ENCODE measurements at regions not wholly inside any gene's neighbourhood (a gene's known extent, or its start where the extent isn't known, plus 50 kb on each side); places are given as distances from the start of the nearest gene placed in this dataset.

DNA sequence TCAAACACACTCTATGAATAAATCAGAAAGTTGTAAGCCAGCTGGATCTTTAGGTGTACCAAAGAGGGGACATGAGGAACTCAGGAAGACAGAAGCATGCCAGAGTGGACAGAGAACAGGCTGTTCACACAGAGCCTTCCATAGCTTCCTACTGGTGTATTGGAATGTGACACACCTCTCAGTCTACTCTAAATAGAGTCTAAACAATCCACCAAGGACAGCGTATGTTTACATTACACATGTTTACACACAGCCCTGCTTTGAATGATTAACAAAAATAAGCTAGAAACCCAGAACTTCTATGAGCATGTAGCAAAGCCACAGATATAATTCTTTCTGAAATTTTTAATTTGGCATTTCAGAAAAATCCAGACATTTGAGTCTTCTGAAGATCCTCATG is 1279.0 kb upstream of the CDH8 start:
- no peak for DNase-seq
- no peak overlapping the region for H3K4me3 ChIP-seq
- no peaks in the 10 kb centered on the region for H3K27me3 ChIP-seq
- H3K4me1 ChIP-seq: no peaks in the 10 kb centered on the region
- TF ChIP-seq POLR2A (IDR thresholded peaks at IDR 0.05): no peak
- TF ChIP-seq, protein P1, sequence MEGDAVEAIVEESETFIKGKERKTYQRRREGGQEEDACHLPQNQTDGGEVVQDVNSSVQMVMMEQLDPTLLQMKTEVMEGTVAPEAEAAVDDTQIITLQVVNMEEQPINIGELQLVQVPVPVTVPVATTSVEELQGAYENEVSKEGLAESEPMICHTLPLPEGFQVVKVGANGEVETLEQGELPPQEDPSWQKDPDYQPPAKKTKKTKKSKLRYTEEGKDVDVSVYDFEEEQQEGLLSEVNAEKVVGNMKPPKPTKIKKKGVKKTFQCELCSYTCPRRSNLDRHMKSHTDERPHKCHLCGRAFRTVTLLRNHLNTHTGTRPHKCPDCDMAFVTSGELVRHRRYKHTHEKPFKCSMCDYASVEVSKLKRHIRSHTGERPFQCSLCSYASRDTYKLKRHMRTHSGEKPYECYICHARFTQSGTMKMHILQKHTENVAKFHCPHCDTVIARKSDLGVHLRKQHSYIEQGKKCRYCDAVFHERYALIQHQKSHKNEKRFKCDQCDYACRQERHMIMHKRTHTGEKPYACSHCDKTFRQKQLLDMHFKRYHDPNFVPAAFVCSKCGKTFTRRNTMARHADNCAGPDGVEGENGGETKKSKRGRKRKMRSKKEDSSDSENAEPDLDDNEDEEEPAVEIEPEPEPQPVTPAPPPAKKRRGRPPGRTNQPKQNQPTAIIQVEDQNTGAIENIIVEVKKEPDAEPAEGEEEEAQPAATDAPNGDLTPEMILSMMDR (IDR thresholded peaks at IDR 0.05): no peak
- no peak overlapping the region for H3K27ac ChIP-seq
- H3K36me3 ChIP-seq: no peaks in the 10 kb centered on the region
- H3K9me3 ChIP-seq: peaks cover 0 to 5% (median 0%) of the 10 kb centered on the region in 4 donors

DNA sequence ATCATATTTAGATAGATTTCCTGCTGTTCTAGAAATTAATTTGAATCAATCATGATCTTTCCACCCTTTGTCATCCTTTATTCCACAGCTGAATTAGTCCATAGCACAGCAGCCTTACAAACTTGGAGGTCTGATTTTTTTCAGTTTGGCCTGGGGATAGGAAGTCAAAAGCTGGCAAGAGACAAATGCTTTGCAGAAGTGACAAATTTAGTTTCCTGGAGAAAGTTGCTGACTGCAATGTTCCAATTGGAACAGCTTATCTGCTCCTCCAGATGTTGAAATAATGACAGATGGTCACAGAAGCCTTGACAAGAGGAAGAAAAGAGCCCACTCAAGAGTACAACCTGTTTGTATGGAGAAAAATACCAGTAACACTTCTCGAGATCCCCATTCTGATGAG is 1276.1 kb upstream of the CDH8 start:
- TF ChIP-seq, protein P1 (IDR thresholded peaks at IDR 0.05): no peak
- no peak for TF ChIP-seq POLR2A (IDR thresholded peaks at IDR 0.05)
- H3K4me3 ChIP-seq: no peak overlapping the region
- no peak overlapping the region for H3K27ac ChIP-seq
- no peaks in the 10 kb centered on the region for H3K36me3 ChIP-seq
- no peak for DNase-seq
- no peaks in the 10 kb centered on the region for H3K4me1 ChIP-seq
- H3K9me3 ChIP-seq: no peaks in the 10 kb centered on the region
- H3K27me3 ChIP-seq: no peaks in the 10 kb centered on the region

DNA sequence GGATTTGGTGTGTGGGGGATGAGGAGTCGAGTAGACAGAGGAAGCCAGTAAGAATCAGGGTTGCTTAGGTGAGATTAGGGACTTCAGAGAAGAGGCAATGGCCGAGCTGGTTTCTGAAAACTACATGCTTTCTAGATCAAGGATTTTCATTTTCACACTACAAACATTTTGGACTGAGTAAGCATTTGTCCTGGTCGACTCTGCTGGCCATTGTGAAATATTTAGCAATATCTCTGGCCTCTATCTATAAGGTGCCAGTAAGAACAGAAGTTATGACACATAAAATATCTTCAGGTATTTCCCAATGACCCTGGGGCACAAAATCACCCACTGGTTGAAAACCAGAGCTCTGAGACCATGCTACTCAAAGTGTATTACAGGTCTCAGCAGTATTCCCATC is 1275.1 kb upstream of the CDH8 start:
- no peak for DNase-seq
- TF ChIP-seq, protein P1 (IDR thresholded peaks at IDR 0.05): no peak
- Histone ChIP-seq H3K9me3 (no peaks in the 10 kb centered on the region), H3K4me1 (no peaks in the 10 kb centered on the region), H3K4me3 (no peak overlapping the region), H3K27ac (no peak overlapping the region), H3K27me3 (no peaks in the 10 kb centered on the region), H3K36me3 (no peaks in the 10 kb centered on the region)

DNA sequence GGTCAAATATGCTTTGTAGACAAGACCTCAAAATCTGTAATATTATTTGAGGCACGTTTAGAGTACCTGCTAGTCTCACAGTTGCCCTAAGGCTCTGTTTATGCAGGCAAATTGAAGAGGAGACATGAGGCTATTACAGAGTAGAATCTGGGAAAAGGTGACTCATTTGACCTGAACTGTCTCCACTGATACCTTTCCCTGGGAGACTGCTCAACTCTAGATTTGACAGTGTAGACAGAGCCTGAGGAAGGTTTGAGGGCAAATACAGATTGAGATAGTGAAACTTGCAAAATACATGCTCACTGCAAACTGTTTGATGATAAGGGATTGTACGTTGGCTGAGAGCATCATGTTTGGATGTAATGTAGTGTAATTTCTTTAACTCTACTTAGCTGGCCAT is 1266.6 kb upstream of the CDH8 start:
- no peaks in the 10 kb centered on the region for H3K9me3 ChIP-seq
- no peak for TF ChIP-seq POLR2A (IDR thresholded peaks at IDR 0.05)
- TF ChIP-seq, protein P1 (IDR thresholded peaks at IDR 0.05): no peak
- H3K27ac ChIP-seq: no peak overlapping the region
- no peaks in the 10 kb centered on the region for H3K4me1 ChIP-seq
- no peaks in the 10 kb centered on the region for H3K36me3 ChIP-seq
- H3K27me3 ChIP-seq: no peaks in the 10 kb centered on the region
- DNase-seq: no peak
- no peak overlapping the region for H3K4me3 ChIP-seq

DNA sequence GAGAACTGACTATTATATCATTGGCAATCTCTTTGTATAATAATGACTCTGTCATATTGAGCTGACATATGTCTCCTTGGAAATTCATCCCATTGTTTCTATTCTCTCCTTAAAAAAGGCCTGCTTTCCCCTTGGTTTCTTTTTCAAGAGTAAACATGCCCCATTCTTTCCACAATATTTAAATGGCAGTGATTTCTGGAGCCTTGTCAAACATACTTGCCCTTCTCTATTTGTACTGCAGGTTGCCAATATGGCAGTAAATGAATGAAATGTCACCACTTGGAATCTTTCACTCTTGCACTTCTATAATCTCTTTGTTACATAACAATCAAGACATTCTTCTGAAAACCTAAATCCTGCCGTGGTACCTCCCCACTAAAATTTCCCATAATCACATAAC is 1265.1 kb upstream of the CDH8 start:
- TF ChIP-seq POLR2A (IDR thresholded peaks at IDR 0.05): no peak
- TF ChIP-seq, protein P1 (IDR thresholded peaks at IDR 0.05): no peak
- no peak overlapping the region for H3K27ac ChIP-seq

DNA sequence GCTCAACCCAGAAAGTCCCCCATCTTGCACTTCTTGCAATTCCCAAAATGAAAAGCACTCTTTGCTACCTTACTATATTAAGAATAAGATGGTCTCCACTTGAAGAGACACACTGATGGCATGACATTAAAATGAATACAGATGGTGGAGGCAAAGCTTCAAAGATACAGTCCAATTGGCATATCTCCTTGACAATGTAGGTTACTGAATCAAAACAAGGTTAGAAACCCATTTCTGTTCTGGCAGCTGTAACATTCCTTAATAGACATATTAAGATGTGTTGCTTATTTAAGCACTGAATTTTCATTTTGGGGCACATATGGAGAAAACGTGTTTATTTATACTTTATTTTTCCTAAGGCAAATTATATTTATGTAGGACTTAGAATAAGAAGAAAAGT is 1262.8 kb upstream of the CDH8 start:
- Histone ChIP-seq H3K36me3 (no peaks in the 10 kb centered on the region), H3K9me3 (no peaks in the 10 kb centered on the region), H3K4me3 (no peak overlapping the region), H3K27me3 (no peaks in the 10 kb centered on the region), H3K4me1 (no peaks in the 10 kb centered on the region), H3K27ac (no peak overlapping the region)
- TF ChIP-seq, protein P1 (IDR thresholded peaks at IDR 0.05): no peak
- TF ChIP-seq POLR2A (IDR thresholded peaks at IDR 0.05): no peak
- DNase-seq: no peak

More for the DNA sequence above, 1265.1 kb upstream of the CDH8 start:
- Histone ChIP-seq H3K27me3 (no peaks in the 10 kb centered on the region), H3K4me1 (no peaks in the 10 kb centered on the region), H3K4me3 (no peak overlapping the region), H3K36me3 (no peaks in the 10 kb centered on the region), H3K9me3 (no peaks in the 10 kb centered on the region)
- DNase-seq: no peak
